H1 (cell line): ENCODE measurements at regions not wholly inside any gene's neighbourhood (a gene's known extent, or its start where the extent isn't known, plus 50 kb on each side); places are given as distances from the start of the nearest gene placed in this dataset.

Experiments used
- JUN ChIP-seq: IDR thresholded peaks from 2 replicates; pipeline ENCODE4 v1.6.1; 2011; ENCODE audit warnings: low read depth, mild to moderate bottlenecking, improper control_type of control experiment, low read length
- RNF2 ChIP-seq: fragments of 200-900, 300-1000 bp; sonication (generic); IDR thresholded peaks from 2 replicates; pipeline ENCODE4 v1.7.1; 2016; ENCODE audit warnings: borderline replicate concordance, low read depth, mild to moderate bottlenecking, antibody characterized with exemption, low read length; ENCODE audit not compliant: poor library complexity, severe bottlenecking; ENCODE audit errors: missing control alignments
- TEAD4 ChIP-seq: IDR thresholded peaks from 2 replicates; pipeline ENCODE4 v1.6.1; 2012; ENCODE audit warnings: low read depth, low read length, inconsistent platforms, mixed read lengths
- TF ChIP-seq, protein P1 (sequence below): IDR thresholded peaks from 2 replicates; pipeline ENCODE4 v1.6.1; 2012; ENCODE audit warnings: low read length, inconsistent platforms

DNA sequence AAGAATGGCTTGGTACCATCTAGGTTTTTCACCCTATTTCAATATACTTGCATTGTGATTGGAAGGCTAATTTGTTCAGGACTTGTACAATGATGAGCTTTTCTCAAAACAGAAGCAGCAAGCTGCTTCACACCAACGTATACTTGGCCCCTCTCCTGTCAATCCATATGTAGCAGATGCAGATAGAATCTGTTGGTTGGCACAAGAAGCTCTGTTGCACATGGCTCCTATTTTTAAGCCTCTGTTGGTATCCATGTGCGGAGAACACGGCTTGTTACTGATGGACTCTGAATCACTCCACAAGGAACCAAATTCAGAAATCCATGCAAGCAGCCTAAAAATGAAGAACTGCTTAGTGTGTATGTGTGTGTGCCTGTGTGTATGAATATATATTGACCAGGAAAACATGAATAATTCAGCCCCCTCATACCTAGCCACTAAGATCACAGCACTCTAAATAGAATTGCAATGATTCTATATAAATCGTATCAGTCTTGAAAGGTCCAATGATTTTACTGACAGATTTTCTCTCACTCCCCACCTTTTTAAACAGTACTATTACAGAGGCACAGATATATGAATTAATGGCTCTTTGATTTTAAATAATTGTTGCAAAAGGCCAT, 258.4 kb upstream of the DPYD start (continued):
- no peak for TF ChIP-seq RNF2
- TF ChIP-seq, protein P1, sequence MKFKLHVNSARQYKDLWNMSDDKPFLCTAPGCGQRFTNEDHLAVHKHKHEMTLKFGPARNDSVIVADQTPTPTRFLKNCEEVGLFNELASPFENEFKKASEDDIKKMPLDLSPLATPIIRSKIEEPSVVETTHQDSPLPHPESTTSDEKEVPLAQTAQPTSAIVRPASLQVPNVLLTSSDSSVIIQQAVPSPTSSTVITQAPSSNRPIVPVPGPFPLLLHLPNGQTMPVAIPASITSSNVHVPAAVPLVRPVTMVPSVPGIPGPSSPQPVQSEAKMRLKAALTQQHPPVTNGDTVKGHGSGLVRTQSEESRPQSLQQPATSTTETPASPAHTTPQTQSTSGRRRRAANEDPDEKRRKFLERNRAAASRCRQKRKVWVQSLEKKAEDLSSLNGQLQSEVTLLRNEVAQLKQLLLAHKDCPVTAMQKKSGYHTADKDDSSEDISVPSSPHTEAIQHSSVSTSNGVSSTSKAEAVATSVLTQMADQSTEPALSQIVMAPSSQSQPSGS = no peak
- TF ChIP-seq TEAD4 = no peak
- no peak for TF ChIP-seq JUN
